GM12875 (cell line): ENCODE measurements at regions not wholly inside any gene's neighbourhood (a gene's known extent, or its start where the extent isn't known, plus 50 kb on each side); places are given as distances from the start of the nearest gene placed in this dataset.

ENCODE experiments used
- H3K4me3 ChIP-seq: one replicate; pipeline ENCODE4 v1.5.1; 2011; ENCODE audit warnings: low read depth, low read length, control low read depth
- TF ChIP-seq, protein P1 (sequence below): IDR thresholded peaks from 2 replicates; pipeline ENCODE4 v1.5.1; 2011; ENCODE audit warnings: low read depth, mild to moderate bottlenecking, control low read depth, inconsistent platforms, low read length, moderate library complexity, borderline replicate concordance; ENCODE audit not compliant: insufficient read depth

- TF ChIP-seq, protein P1, sequence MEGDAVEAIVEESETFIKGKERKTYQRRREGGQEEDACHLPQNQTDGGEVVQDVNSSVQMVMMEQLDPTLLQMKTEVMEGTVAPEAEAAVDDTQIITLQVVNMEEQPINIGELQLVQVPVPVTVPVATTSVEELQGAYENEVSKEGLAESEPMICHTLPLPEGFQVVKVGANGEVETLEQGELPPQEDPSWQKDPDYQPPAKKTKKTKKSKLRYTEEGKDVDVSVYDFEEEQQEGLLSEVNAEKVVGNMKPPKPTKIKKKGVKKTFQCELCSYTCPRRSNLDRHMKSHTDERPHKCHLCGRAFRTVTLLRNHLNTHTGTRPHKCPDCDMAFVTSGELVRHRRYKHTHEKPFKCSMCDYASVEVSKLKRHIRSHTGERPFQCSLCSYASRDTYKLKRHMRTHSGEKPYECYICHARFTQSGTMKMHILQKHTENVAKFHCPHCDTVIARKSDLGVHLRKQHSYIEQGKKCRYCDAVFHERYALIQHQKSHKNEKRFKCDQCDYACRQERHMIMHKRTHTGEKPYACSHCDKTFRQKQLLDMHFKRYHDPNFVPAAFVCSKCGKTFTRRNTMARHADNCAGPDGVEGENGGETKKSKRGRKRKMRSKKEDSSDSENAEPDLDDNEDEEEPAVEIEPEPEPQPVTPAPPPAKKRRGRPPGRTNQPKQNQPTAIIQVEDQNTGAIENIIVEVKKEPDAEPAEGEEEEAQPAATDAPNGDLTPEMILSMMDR: no peak
- no peak overlapping the region for H3K4me3 ChIP-seq
Observed at GRCh38 chr22:44585559-44586350, 87.7 kb upstream of the RTL6 start.

DNA sequence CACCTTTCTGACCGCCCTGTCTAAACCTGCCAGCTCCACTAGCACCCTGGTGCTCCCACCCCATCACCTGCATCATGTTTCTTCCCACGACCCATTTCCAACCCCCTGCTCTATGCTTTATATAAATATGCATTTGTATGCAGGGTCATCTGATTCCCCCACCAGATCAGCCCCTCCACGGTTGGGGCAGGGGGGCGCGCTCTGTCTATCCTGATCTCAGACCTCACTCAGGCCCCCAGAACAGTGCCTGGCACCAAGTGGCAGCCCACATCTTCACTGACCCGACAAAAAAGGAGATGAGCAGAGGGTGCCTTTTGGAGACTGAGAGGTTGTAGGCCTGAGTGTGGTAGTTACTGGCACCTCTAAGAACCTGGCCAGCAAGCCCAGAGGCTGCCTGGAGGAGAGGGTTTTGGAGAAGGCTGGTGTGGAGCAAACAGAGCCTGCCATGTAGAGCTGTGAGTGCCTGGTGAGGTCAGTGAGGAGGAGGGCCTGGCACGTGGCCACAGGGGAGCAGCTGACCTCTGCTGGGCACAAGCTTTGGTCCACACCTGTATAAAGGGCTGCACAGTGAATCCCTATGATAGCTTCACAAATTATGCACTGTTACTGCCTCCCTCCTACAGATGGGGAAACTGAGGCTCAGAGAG lies 86.3 kb upstream of the RTL6 start:
- TF ChIP-seq, protein P1: no peak
- no peak overlapping the region for H3K4me3 ChIP-seq

DNA sequence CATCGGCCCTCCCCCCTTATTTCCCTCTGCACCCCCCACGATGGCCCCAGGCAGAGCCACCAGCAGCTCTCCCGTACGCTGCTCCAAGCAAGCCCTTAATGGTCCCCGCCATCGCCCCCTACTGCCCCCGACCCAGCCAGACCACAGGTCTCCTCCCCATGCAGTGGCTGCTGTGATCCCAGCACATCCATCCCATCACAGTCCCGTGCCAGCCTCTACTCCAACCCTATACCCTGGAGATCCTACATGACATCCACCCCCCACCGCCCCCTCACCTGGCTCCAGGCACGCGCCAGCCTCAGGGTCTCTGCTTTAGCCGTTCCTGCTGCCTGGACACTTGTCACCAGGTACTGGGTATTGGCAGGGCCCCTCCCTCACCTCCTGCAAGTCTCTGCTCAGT lies 85.8 kb upstream of the RTL6 start:
- no peak overlapping the region for H3K4me3 ChIP-seq
- TF ChIP-seq, protein P1: no peak

DNA sequence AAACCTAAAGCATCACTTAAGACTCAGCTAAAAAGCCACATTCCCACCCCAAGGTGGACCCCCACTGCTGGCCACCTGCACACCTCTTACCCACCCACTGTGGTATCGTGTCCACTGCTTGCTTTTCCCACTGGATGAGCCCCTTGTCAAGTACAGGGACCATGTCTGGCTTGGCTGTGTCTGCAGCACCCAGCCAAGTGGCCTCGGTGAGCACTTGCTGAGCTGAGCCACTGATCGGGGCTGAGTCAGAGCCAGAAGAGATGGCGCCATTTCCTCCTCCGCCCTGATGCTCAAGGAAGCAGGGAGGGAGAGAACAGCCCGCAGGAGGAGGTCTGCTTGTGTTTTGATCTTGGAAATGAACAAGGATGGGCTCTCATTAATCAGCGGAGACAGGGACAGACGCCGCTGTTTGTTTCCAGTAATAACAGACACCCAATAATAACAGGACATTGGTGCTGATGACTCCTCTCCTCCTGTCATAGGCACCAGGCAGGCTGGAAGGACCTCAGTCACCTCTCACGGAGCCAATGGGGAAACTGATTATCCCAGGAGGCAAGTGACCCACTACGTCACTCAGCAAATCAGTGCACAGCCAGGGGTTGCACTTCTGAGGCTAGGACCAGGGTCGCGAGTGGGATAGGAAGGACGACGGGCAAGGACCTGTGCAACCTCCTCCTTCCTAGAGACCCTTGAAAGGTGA lies 85.2 kb upstream of the RTL6 start:
- no peak overlapping the region for H3K4me3 ChIP-seq
- TF ChIP-seq, protein P1: no peak

DNA sequence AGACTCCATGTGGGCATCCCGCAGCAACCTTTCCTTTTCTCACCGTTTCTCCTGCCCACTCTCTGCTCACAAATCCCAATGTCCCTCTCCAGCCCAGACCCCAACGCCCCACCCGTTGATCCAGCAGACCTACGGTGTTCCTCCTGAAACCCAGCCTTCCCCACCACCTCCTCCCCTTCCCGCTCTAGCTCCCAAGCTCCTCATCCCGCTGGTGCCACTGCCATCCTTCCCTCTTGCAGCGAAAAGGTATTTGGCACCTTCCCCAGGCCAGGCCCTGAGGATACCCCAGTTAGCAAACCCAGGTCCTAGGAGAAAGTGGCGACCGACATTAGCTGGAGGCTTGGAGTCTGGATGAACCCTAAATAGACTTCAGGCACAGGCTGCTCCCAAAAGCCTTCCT lies 84.0 kb upstream of the RTL6 start:
- TF ChIP-seq, protein P1: no peak
- no peak overlapping the region for H3K4me3 ChIP-seq

DNA sequence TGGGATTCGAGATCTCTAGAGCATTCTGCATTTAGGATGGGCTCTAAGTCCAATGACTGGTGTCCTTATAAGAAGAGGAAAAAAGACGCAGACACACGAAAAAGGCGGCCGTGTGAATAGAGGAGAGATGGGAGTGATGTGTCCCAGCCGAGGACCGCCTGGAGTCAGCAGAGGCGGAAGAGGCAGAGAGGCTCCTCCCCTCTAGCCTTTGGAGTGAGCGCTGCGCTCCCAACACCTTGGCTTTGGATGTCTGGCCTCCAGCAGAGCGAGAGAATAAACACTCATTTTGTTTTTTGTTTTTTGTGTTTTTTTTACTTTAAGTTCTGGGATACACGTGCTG lies 83.0 kb upstream of the RTL6 start:
- no peak overlapping the region for H3K4me3 ChIP-seq
- TF ChIP-seq, protein P1: no peak
